ENCODE measurements at regions not wholly inside any gene's neighbourhood (a gene's known extent, or its start where the extent isn't known, plus 50 kb on each side); places are given as distances from the start of the nearest gene placed in this dataset.
"Not testable (repeated sequence)": the region's sequence is repeated elsewhere in the genome, so short reads cannot be mapped to it uniquely, and the experiment has no call there.

GRCh38 chr10:108319434-108320222 lies 1155.1 kb upstream of the SORCS1 start:
- no peaks in the 10 kb centered on the region for H3K27me3 ChIP-seq
- TF ChIP-seq, protein P1, sequence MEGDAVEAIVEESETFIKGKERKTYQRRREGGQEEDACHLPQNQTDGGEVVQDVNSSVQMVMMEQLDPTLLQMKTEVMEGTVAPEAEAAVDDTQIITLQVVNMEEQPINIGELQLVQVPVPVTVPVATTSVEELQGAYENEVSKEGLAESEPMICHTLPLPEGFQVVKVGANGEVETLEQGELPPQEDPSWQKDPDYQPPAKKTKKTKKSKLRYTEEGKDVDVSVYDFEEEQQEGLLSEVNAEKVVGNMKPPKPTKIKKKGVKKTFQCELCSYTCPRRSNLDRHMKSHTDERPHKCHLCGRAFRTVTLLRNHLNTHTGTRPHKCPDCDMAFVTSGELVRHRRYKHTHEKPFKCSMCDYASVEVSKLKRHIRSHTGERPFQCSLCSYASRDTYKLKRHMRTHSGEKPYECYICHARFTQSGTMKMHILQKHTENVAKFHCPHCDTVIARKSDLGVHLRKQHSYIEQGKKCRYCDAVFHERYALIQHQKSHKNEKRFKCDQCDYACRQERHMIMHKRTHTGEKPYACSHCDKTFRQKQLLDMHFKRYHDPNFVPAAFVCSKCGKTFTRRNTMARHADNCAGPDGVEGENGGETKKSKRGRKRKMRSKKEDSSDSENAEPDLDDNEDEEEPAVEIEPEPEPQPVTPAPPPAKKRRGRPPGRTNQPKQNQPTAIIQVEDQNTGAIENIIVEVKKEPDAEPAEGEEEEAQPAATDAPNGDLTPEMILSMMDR (IDR thresholded peaks at IDR 0.05; ENCODE audit: low read depth, low read length): no peak

GRCh38 chr10:108315636-108316035 lies 1151.1 kb upstream of the SORCS1 start:
- not testable (repeated sequence) for H3K4me1 ChIP-seq (ENCODE audit: low read depth); H3K9me3 ChIP-seq (ENCODE audit: low read depth); H3K36me3 ChIP-seq; H3K27me3 ChIP-seq; H3K27ac ChIP-seq; DNase-seq (ENCODE audit: low read depth in 1 of 2, low spot score in 1 of 2)
- H3K4me3 ChIP-seq: peak overlapping the region; percentile 24

More at GRCh38 chr10:108319434-108320222, 1155.1 kb upstream of the SORCS1 start:
- no peaks in the 10 kb centered on the region for H3K9me3 ChIP-seq (ENCODE audit: low read depth)
- no peaks in the 10 kb centered on the region for H3K36me3 ChIP-seq
- H3K4me1 ChIP-seq (ENCODE audit: low read depth): no peaks in the 10 kb centered on the region
- no peak overlapping the region for H3K27ac ChIP-seq
- no peak overlapping the region for H3K4me3 ChIP-seq
- DNase-seq (ENCODE audit: low read depth in 1 of 2, low spot score in 1 of 2): no peak

DNA sequence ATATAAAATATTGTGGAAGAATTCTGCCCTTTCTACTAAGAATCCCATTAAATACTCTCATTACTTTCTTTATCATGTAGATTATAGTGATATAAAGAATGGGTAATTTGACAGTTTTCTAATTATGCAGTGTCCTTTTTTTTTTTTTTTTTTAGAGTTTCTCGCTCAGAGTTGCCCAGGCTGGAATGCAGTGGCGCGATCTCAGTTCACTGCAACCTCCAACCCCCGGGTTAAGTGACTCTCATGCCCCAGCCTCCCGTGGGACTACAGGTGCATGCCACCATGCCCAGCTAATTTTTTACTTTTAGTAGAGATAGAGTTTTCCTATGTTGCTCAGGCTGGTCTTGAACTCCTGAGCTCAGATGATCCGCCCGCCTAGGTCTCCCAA lies 1143.4 kb upstream of the SORCS1 start:
- Histone ChIP-seq H3K4me1 (ENCODE audit: low read depth) (no peaks in the 10 kb centered on the region), H3K27ac (no peak overlapping the region), H3K4me3 (no peak overlapping the region), H3K27me3 (no peaks in the 10 kb centered on the region), H3K9me3 (ENCODE audit: low read depth) (no peaks in the 10 kb centered on the region), H3K36me3 (no peaks in the 10 kb centered on the region)
- TF ChIP-seq, protein P1 (IDR thresholded peaks at IDR 0.05; ENCODE audit: low read depth, low read length): no peak
- no peak for DNase-seq (ENCODE audit: low read depth in 1 of 2, low spot score in 1 of 2)

DNA sequence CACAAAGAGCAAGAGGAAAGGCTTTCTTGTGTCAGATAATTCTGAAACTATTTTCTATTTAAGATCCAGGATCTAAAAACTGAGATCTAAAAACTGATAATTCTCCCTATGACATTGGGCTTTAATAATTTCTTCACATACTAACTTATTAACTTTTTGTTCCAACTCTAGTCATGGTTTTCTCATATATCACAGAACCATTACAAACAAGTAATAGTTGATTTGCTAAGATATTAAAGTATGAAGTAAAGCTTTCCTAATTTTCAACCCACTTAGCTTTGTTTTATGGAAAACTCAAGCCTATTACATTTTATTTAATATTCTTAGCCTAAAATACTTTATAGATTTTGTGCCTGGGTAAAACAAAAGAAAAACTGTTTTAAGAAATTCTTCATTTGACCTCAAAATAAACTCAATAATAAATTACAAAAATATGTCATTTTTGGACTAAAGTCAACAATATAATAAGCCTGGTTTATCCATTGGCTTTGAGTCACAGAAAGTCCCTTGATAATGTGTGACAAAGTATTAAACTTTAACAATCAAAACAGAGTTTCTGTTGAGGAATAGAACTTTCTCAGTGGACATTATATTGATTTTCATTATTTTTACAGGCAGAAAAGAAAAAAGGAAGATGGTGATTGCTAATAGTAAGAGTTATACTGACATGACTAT lies 1142.9 kb upstream of the SORCS1 start:
- no peaks in the 10 kb centered on the region for H3K27me3 ChIP-seq
- H3K27ac ChIP-seq: no peak overlapping the region
- no peaks in the 10 kb centered on the region for H3K36me3 ChIP-seq
- H3K9me3 ChIP-seq (ENCODE audit: low read depth): no peaks in the 10 kb centered on the region
- TF ChIP-seq, protein P1 (IDR thresholded peaks at IDR 0.05; ENCODE audit: low read depth, low read length): no peak
- H3K4me3 ChIP-seq: no peak overlapping the region
- H3K4me1 ChIP-seq (ENCODE audit: low read depth): no peaks in the 10 kb centered on the region
- DNase-seq (ENCODE audit: low read depth in 1 of 2, low spot score in 1 of 2): no peak

- Histone ChIP-seq H3K9me3 (ENCODE audit: low read depth) (no peaks in the 10 kb centered on the region), H3K36me3 (no peaks in the 10 kb centered on the region), H3K27ac (no peak overlapping the region), H3K27me3 (no peaks in the 10 kb centered on the region), H3K4me1 (ENCODE audit: low read depth) (no peaks in the 10 kb centered on the region), H3K4me3 (no peak overlapping the region)
- DNase-seq (ENCODE audit: low read depth in 1 of 2, low spot score in 1 of 2): no peak
- TF ChIP-seq, protein P1 (IDR thresholded peaks at IDR 0.05; ENCODE audit: low read depth, low read length): no peak
These were observed 1138.6 kb upstream of the SORCS1 start for GRCh38 chr10:108303149-108303548.

- Histone ChIP-seq H3K4me1 (ENCODE audit: low read depth) (no peaks in the 10 kb centered on the region), H3K9me3 (ENCODE audit: low read depth) (no peaks in the 10 kb centered on the region), H3K36me3 (no peaks in the 10 kb centered on the region), H3K4me3 (no peak overlapping the region), H3K27me3 (no peaks in the 10 kb centered on the region), H3K27ac (no peak overlapping the region)
- no peak for DNase-seq (ENCODE audit: low read depth in 1 of 2, low spot score in 1 of 2)
- TF ChIP-seq, protein P1 (IDR thresholded peaks at IDR 0.05; ENCODE audit: low read depth, low read length): no peak
These were observed 1136.5 kb upstream of the SORCS1 start for GRCh38 chr10:108301002-108301401.
